Thymus (tissue), 11 donors: ENCODE measurements at regions not wholly inside any gene's neighbourhood (a gene's known extent, or its start where the extent isn't known, plus 50 kb on each side); places are given as distances from the start of the nearest gene placed in this dataset.

ENCODE experiments used
- DNase-seq, 9 donors: peaks; one replicate each; pipeline ENCODE4 v3.0.0-alpha.2; 2013; ENCODE audit warnings: low spot score in 9 of 9, low read depth in 6 of 9, missing footprints in 1 of 9
- H3K27ac ChIP-seq, 2 donors: one replicate each; pipeline ENCODE4 v1.5.1; 2013; ENCODE audit warnings: control low read depth in 1 of 2, low read depth in 1 of 2, low read length in 1 of 2, mild to moderate bottlenecking in 1 of 2, moderate library complexity in 1 of 2
- H3K27me3 ChIP-seq, 2 donors: one replicate each; pipeline ENCODE4 v1.5.1; 2013; ENCODE audit warnings: low read length in 1 of 2; ENCODE audit not compliant: control insufficient read depth in 2 of 2, insufficient read depth in 1 of 2
- H3K36me3 ChIP-seq, 2 donors: one replicate each; pipeline ENCODE4 v1.5.1; 2013; ENCODE audit warnings: low read length in 1 of 2, mild to moderate bottlenecking in 1 of 2, moderate library complexity in 1 of 2; ENCODE audit not compliant: control insufficient read depth in 2 of 2, insufficient read depth in 2 of 2
- H3K4me1 ChIP-seq, 2 donors: one replicate each; pipeline ENCODE4 v1.5.1; 2013; ENCODE audit warnings: low read length in 2 of 2; ENCODE audit not compliant: control insufficient read depth in 2 of 2, insufficient read depth in 2 of 2
- H3K4me3 ChIP-seq, 2 donors: one replicate each; pipeline ENCODE4 v1.5.1; 2013; ENCODE audit warnings: low read length in 2 of 2, control low read depth in 1 of 2, mild to moderate bottlenecking in 1 of 2
- H3K9me3 ChIP-seq, 2 donors: one replicate each; pipeline ENCODE4 v1.5.1; 2013; ENCODE audit warnings: low read length in 1 of 2, mild to moderate bottlenecking in 1 of 2; ENCODE audit not compliant: control insufficient read depth in 2 of 2, insufficient read depth in 1 of 2
- WGBS: extraction: QIAGEN DNeasy Blood & Tissue Kit; methylation state at CpG from one replicate; pipeline ENCODE4 v1.1.7; 2013; 5-methylcytosine and 5-hydroxymethylcytosine counted together
- donor health status: healthy.

DNA sequence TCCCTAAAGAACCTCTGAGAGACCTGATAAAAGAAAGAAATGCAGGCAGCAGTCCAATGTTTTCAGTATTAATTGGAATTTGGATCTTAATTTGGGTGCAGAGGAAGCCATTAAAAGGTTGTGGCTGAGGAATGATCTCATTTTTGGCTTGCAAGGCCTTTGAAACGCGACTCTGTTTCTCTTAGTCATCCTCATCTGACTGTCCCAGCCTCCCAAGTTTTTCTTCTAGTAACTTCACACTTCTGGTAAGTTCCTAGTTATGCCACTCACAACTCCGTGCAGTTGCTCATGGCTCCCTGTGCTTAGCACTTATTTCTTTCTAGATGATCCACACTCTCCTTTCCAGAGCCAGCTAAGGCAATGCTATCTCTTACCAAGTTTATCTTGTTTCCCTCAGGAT lies 147.4 kb upstream of the USP24 start:
- no peaks in the 10 kb centered on the region for H3K27me3 ChIP-seq
- no peaks in the 10 kb centered on the region for H3K36me3 ChIP-seq
- 82% methylated on average over 3 of the region's 3 CpGs for WGBS
- peaks cover 0 to 4% of the 10 kb centered on the region in 2 donors for H3K9me3 ChIP-seq
- DNase-seq = no peak
- H3K4me3 ChIP-seq = no peak overlapping the region
- H3K27ac ChIP-seq = peak overlapping the region; percentile 88 to 97
- peaks cover 50 to 74% of the 10 kb centered on the region in 2 donors for H3K4me1 ChIP-seq

- no peaks in the 10 kb centered on the region for H3K36me3 ChIP-seq
- no peaks in the 10 kb centered on the region for H3K9me3 ChIP-seq
- peak overlapping the region in 1 of 2 donors; percentile 5 for H3K27ac ChIP-seq
- H3K4me3 ChIP-seq = no peak overlapping the region
- 96% methylated on average over 3 of the region's 3 CpGs for WGBS
- H3K4me1 ChIP-seq = peaks cover 36 to 57% of the 10 kb centered on the region in 2 donors
- no peak for DNase-seq
- H3K27me3 ChIP-seq = no peaks in the 10 kb centered on the region
Measured at GRCh38 chr1:55359611-55360010, 144.4 kb upstream of the USP24 start.

DNA sequence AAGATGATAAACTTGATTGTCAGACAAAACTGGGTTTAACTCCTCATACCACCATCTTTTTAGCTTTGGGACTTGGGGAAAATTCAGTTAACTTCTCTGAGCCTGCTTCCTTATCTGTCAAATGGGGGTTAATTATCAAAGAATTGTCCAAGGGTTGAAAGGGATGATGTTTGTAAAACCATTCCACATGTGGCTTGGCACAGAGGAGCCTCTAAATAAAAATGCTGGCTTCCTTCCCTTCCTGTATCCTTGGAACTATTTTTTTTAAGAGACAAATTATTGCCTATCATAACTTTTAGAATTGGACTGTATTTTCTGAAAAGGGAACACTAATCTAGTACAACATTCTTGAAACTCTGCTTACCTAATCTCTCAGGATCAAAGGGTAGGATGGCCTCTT lies 143.4 kb upstream of the USP24 start:
- Histone ChIP-seq H3K27me3 (no peaks in the 10 kb centered on the region), H3K4me3 (no peak overlapping the region), H3K27ac (no peak overlapping the region), H3K36me3 (no peaks in the 10 kb centered on the region), H3K9me3 (no peaks in the 10 kb centered on the region), H3K4me1 (peaks cover 35 to 57% of the 10 kb centered on the region in 2 donors)
- no peak for DNase-seq

GRCh38 chr1:55355549-55355948 lies 140.4 kb upstream of the USP24 start:
- H3K36me3 ChIP-seq = no peaks in the 10 kb centered on the region
- no peaks in the 10 kb centered on the region for H3K9me3 ChIP-seq
- DNase-seq = no peak
- H3K4me3 ChIP-seq = no peak overlapping the region
- H3K27ac ChIP-seq = no peak overlapping the region
- WGBS = 97% methylated on average over 4 of the region's 4 CpGs
- H3K27me3 ChIP-seq = no peaks in the 10 kb centered on the region
- H3K4me1 ChIP-seq = peaks cover 27 to 50% of the 10 kb centered on the region in 2 donors

- Histone ChIP-seq H3K27ac (peak overlapping the region; percentile 2 to 86), H3K27me3 (no peaks in the 10 kb centered on the region), H3K9me3 (no peaks in the 10 kb centered on the region), H3K36me3 (no peaks in the 10 kb centered on the region), H3K4me3 (no peak overlapping the region), H3K4me1 (peaks cover 22 to 35% of the 10 kb centered on the region in 2 donors)
- 94% methylated on average over 10 of the region's 10 CpGs for WGBS
- DNase-seq = peak in 1 of 9 donors; percentile 50
Measured at GRCh38 chr1:55353707-55354620, 138.8 kb upstream of the USP24 start.

GRCh38 chr1:55352811-55353180 lies 137.6 kb upstream of the USP24 start:
- Histone ChIP-seq H3K27me3 (no peaks in the 10 kb centered on the region), H3K4me1 (peaks cover 29 to 42% of the 10 kb centered on the region in 2 donors), H3K4me3 (no peak overlapping the region), H3K27ac (peak overlapping the region in 1 of 2 donors; percentile 86), H3K36me3 (no peaks in the 10 kb centered on the region), H3K9me3 (no peaks in the 10 kb centered on the region)
- DNase-seq = no peak
- WGBS = 98% methylated on average over 1 of the region's 1 CpG

DNA sequence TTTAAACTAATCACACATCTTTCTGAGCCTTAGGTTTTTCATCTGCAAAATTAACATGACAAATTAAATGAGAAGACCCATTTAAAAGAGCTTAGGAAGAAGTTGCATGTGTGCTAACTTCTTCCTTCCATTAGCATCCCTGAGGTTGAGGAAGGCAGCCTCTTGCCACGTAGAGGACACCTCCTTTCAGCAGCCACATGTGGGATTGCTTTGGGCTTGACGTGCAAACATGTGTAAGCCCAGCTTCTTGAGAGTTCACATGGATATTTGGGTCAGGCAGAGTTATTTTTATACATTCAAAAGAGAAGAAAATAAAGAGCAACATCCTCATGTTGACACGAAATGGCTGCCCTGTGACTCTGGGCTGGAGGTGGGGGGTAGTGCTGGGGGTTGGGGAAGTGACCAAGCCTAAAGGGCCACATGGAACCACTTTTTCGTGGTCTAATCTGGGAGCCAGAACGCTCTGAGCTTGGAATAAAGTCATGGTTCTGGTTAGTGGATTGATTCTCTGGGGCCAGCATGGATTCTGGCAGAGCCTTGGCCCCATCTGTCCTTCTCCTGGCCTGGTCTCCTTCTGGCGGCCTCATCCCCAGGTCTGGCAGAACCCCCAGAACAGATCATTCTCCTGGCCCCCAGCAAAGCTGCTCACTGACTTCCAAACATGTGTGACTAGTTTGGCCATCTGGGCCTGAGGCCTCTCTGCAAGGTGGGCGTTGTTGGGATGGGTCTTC lies 137.1 kb upstream of the USP24 start:
- H3K27ac ChIP-seq = peak overlapping the region in 1 of 2 donors; percentile 86
- H3K4me1 ChIP-seq = peaks cover 29 to 42% of the 10 kb centered on the region in 2 donors
- no peaks in the 10 kb centered on the region for H3K36me3 ChIP-seq
- no peaks in the 10 kb centered on the region for H3K27me3 ChIP-seq
- DNase-seq = no peak
- H3K4me3 ChIP-seq = no peak overlapping the region
- no peaks in the 10 kb centered on the region for H3K9me3 ChIP-seq
- 94% methylated on average over 7 of the region's 7 CpGs for WGBS

DNA sequence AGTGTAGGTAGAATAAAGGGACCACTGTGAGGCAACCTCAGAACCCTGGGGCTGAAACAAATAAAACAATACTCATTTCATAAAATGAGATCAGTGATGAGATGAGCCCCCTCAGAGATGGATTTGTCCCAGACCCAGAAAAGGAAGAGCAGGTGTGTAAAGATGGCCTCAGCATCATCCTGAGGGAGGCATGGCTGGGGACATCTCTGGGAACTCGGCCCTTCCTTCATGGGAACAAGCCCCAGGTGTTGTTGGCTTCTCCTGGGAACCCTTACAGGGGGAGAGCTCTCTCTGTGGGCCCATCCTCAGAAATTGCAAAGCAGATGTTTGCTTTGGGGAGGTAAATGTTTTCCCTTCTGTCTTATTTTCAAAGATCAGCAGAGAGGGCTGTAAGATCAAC lies 133.2 kb upstream of the USP24 start:
- H3K36me3 ChIP-seq = no peaks in the 10 kb centered on the region
- 0% methylated on average over 1 of the region's 1 CpG for WGBS
- peak overlapping the region in 1 of 2 donors; percentile 30 for H3K27ac ChIP-seq
- H3K27me3 ChIP-seq = no peaks in the 10 kb centered on the region
- DNase-seq = no peak
- peaks cover 16 to 25% of the 10 kb centered on the region in 2 donors for H3K4me1 ChIP-seq
- H3K4me3 ChIP-seq = no peak overlapping the region
- no peaks in the 10 kb centered on the region for H3K9me3 ChIP-seq

DNA sequence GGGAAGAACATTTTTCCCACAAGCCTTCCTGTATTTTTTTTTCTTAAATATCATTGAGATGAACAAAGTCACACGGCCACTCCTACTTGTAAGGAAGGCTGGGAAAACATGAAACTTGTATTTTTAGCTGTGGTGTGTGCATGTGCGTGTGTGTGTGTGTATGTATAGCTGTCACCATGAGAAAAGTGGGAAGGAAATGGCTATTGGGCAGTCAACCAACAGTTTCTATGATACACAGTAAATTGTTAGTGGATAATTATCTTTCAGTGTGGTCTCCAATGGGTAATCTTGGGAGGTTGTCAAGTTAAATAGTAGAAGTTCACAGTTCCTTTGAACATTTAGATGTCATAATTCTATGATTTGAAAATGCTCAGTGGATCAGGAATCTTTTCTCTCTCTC lies 132.7 kb upstream of the USP24 start:
- Histone ChIP-seq H3K36me3 (no peaks in the 10 kb centered on the region), H3K27ac (no peak overlapping the region), H3K27me3 (no peaks in the 10 kb centered on the region), H3K4me3 (no peak overlapping the region), H3K9me3 (no peaks in the 10 kb centered on the region), H3K4me1 (peaks cover 13 to 21% of the 10 kb centered on the region in 2 donors)
- WGBS = 78% methylated on average over 2 of the region's 2 CpGs
- DNase-seq = no peak
